Smooth muscle cell (in vitro differentiated cells): ENCODE measurements at regions not wholly inside any gene's neighbourhood (a gene's known extent, or its start where the extent isn't known, plus 50 kb on each side); places are given as distances from the start of the nearest gene placed in this dataset.

ENCODE experiments used
- DNase-seq: peaks from one replicate; lab custom pipeline; 2025; ENCODE audit not compliant: unreplicated experiment; lab: John Stamatoyannopoulos, UW
- H2AFZ ChIP-seq: fragments of 200-600 bp; sonication (generic); 2 replicates; pipeline ENCODE4 v1.6.0; 2016; ENCODE audit warnings: antibody characterized with exemption, low read depth, mild to moderate bottlenecking
- H3F3A ChIP-seq: fragments of 200-600 bp; sonication (generic); 2 replicates; pipeline ENCODE4 v1.6.0; 2017; ENCODE audit warnings: antibody characterized with exemption, low read depth
- H3K27ac ChIP-seq: fragments of 200-600 bp; sonication (generic); 2 replicates; pipeline ENCODE4 v1.5.1; 2016; ENCODE audit warnings: low read depth, mild to moderate bottlenecking
- H3K27me3 ChIP-seq: fragments of 200-600 bp; sonication (generic); 2 replicates; pipeline ENCODE4 v1.6.1; 2016; ENCODE audit warnings: low read depth, mild to moderate bottlenecking
- H3K36me3 ChIP-seq: fragments of 200-600 bp; sonication (generic); 2 replicates; pipeline ENCODE4 v1.5.1; 2016; ENCODE audit warnings: low read depth
- H3K4me1 ChIP-seq: fragments of 200-600 bp; sonication (generic); 2 replicates; pipeline ENCODE4 v1.5.1; 2016; ENCODE audit warnings: low read depth
- H3K4me2 ChIP-seq: fragments of 200-600 bp; sonication (generic); 2 replicates; pipeline ENCODE4 v1.6.0; 2016; ENCODE audit warnings: mild to moderate bottlenecking
- H3K4me3 ChIP-seq: fragments of 200-600 bp; sonication (generic); 2 replicates; pipeline ENCODE4 v1.5.1; 2016; ENCODE audit warnings: mild to moderate bottlenecking
- H3K79me2 ChIP-seq: fragments of 200-600 bp; sonication (generic); 2 replicates; pipeline ENCODE4 v1.6.0; 2016; ENCODE audit warnings: low read depth, mild to moderate bottlenecking
- H3K9ac ChIP-seq: fragments of 200-600 bp; sonication (generic); 2 replicates; pipeline ENCODE4 v1.6.0; 2016; ENCODE audit warnings: low read depth
- H3K9me3 ChIP-seq: fragments of 200-600 bp; sonication (generic); replicated peaks from 2 replicates; pipeline ENCODE4 v1.5.1; 2016; ENCODE audit warnings: low read depth
- H4K20me1 ChIP-seq: fragments of 200-600 bp; sonication (generic); 2 replicates; pipeline ENCODE4 v1.6.0; 2016; ENCODE audit warnings: low read depth
- WGBS: methylation state at CpG from one replicate; pipeline ENCODE4 v1.1.7; 2016; ENCODE audit warnings: low lambda C conversion rate; 5-methylcytosine and 5-hydroxymethylcytosine counted together
- TF ChIP-seq, protein P1 (sequence below): fragments of 200-600 bp; sonication (generic); IDR thresholded peaks from 2 replicates; pipeline ENCODE4 v1.5.1; 2017; ENCODE audit warnings: borderline replicate concordance, mild to moderate bottlenecking, antibody characterized with exemption; ENCODE audit not compliant: insufficient read depth, poor library complexity, severe bottlenecking

DNA sequence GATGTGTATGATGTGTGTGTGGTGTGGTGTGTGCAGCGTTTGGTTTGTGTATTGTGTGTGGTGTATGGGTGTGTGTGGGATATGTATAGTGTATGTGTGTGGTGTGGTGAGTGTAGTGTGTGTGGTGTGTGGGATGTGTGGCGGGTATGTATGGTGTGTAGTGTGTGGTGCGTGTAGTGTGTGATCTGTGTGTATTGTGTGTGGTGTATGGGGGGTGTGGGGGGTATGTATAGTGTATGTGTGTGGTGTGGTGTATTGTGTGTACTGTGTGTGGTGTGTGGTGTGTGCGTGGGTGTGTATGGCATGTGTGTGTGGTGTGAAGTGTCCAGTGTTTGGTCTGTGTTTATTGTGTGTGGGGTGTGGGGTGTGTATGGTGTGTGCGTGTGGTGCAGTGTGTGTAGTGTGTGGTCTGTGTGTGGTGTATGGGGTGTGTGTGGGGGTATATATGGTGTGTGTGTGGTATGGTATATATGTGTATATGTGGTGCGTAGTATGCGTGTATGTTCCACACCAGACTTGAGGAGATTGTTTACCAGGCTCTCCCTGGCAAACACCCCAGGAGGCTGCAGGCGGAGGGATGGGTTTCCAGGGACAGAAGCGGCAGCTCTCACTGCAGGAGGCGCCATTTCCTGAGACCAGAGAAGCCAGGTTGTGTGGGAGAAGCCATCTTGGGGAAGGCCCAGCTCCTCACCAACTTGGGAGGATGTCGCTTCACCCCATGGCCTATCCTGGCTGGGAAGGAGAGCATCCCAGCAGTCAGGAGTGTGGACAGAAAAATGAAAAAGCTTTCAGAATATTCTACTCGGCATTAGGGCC is 138.1 kb downstream of the NXNL2 start:
- H3K27ac ChIP-seq, result no peak overlapping the region
- no peak overlapping the region for H3K9ac ChIP-seq
- WGBS, result 96% methylated on average over 10 of the region's 12 CpGs
- H3F3A ChIP-seq, result peaks cover 3% of the 10 kb centered on the region
- no peaks in the 10 kb centered on the region for H3K4me1 ChIP-seq
- H4K20me1 ChIP-seq, result no peaks in the 10 kb centered on the region
- no peak overlapping the region for H3K4me2 ChIP-seq
- H3K36me3 ChIP-seq, result no peaks in the 10 kb centered on the region
- TF ChIP-seq, protein P1, sequence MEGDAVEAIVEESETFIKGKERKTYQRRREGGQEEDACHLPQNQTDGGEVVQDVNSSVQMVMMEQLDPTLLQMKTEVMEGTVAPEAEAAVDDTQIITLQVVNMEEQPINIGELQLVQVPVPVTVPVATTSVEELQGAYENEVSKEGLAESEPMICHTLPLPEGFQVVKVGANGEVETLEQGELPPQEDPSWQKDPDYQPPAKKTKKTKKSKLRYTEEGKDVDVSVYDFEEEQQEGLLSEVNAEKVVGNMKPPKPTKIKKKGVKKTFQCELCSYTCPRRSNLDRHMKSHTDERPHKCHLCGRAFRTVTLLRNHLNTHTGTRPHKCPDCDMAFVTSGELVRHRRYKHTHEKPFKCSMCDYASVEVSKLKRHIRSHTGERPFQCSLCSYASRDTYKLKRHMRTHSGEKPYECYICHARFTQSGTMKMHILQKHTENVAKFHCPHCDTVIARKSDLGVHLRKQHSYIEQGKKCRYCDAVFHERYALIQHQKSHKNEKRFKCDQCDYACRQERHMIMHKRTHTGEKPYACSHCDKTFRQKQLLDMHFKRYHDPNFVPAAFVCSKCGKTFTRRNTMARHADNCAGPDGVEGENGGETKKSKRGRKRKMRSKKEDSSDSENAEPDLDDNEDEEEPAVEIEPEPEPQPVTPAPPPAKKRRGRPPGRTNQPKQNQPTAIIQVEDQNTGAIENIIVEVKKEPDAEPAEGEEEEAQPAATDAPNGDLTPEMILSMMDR, result no peak
- no peaks in the 10 kb centered on the region for H3K9me3 ChIP-seq
- no peak overlapping the region for H3K4me3 ChIP-seq
- DNase-seq, result no peak
- H3K27me3 ChIP-seq, result no peaks in the 10 kb centered on the region
- no peaks in the 10 kb centered on the region for H3K79me2 ChIP-seq
- no peak overlapping the region for H2AFZ ChIP-seq

- Histone ChIP-seq H3K4me3 (no peak overlapping the region), H4K20me1 (no peaks in the 10 kb centered on the region), H3K27ac (no peak overlapping the region), H3K36me3 (no peaks in the 10 kb centered on the region), H2AFZ (no peak overlapping the region), H3K4me2 (no peak overlapping the region), H3K79me2 (no peaks in the 10 kb centered on the region), H3K9me3 (no peaks in the 10 kb centered on the region), H3K9ac (no peak overlapping the region), H3K4me1 (no peaks in the 10 kb centered on the region), H3F3A (peaks cover 3% of the 10 kb centered on the region), H3K27me3 (no peaks in the 10 kb centered on the region)
- 93% methylated on average over 2 of the region's 2 CpGs for WGBS
- DNase-seq, result no peak
- TF ChIP-seq, protein P1, result no peak
Measured at GRCh38 chr9:88673886-88674285, 138.9 kb downstream of the NXNL2 start.

DNA sequence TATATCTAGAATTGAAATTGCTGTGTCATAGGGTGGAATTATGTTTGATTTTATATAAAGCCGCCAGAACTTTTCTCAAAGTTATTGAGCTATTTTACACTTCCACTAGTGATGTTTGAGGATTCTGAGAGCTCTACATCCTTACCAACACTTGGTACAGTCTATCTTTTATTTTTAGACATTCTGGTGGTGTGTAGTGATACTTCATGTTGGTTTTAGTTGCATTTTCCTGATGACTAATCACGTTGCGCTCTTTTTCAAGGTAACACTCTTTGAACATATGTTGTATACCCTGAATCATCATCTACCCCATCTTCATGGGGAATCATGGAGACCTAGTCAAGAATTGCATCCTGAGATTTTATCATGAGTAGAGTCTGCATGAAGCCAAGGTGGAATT is 141.7 kb downstream of the NXNL2 start:
- no peak overlapping the region for H3K4me3 ChIP-seq
- TF ChIP-seq, protein P1, result no peak
- H3K27me3 ChIP-seq, result no peaks in the 10 kb centered on the region
- H3K36me3 ChIP-seq, result no peaks in the 10 kb centered on the region
- H3K9ac ChIP-seq, result no peak overlapping the region
- DNase-seq, result no peak
- no peaks in the 10 kb centered on the region for H4K20me1 ChIP-seq
- no peak overlapping the region for H3K27ac ChIP-seq
- peaks cover 3% of the 10 kb centered on the region for H3F3A ChIP-seq
- WGBS, result 98% methylated on average over 3 of the region's 3 CpGs
- H3K9me3 ChIP-seq, result no peaks in the 10 kb centered on the region
- no peaks in the 10 kb centered on the region for H3K79me2 ChIP-seq
- no peaks in the 10 kb centered on the region for H3K4me1 ChIP-seq
- no peak overlapping the region for H3K4me2 ChIP-seq
- no peak overlapping the region for H2AFZ ChIP-seq

GRCh38 chr9:88678008-88678407 is 143.0 kb downstream of the NXNL2 start:
- no peaks in the 10 kb centered on the region for H3K4me1 ChIP-seq
- TF ChIP-seq, protein P1, result no peak
- H3K9me3 ChIP-seq, result no peaks in the 10 kb centered on the region
- peaks cover 3% of the 10 kb centered on the region for H3F3A ChIP-seq
- H2AFZ ChIP-seq, result no peak overlapping the region
- no peaks in the 10 kb centered on the region for H3K36me3 ChIP-seq
- no peak overlapping the region for H3K4me3 ChIP-seq
- H3K27me3 ChIP-seq, result no peaks in the 10 kb centered on the region
- H3K27ac ChIP-seq, result no peak overlapping the region
- no peak overlapping the region for H3K4me2 ChIP-seq
- no peaks in the 10 kb centered on the region for H3K79me2 ChIP-seq
- no peaks in the 10 kb centered on the region for H4K20me1 ChIP-seq
- WGBS, result 98% methylated on average over 2 of the region's 2 CpGs
- DNase-seq, result no peak
- H3K9ac ChIP-seq, result no peak overlapping the region
